SHP77 treated with DMSO at 0.1 percent for 48 hours (cell line): ENCODE measurements at regions not wholly inside any gene's neighbourhood (a gene's known extent, or its start where the extent isn't known, plus 50 kb on each side); places are given as distances from the start of the nearest gene placed in this dataset.
"Not testable (repeated sequence)": the region's sequence is repeated elsewhere in the genome, so short reads cannot be mapped to it uniquely, and the experiment has no call there.

Experiments
- DNase-seq: peaks from one replicate; lab custom pipeline; 2025; lab: John Stamatoyannopoulos, UW

DNA sequence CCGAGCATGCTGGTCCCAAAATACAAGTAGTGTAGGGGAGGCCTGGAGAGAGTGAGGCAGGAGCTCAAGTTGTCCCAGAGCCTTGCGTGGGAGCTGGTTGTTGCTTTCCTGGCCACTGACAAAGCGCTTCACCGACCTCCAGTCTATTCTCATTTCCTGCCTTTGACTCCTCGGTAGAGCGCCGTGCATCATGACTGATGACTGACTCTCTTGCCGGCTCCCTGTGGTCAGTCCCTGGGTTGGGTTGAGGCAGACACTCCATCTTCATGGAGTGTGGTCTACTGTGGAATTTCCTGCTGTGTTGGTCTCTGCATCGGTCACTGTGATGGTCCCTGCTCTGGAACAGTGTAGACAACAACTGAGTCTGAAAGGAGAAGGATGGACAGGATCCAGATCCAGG is 175.1 kb upstream of the S1PR3 start:
- DNase-seq = no peak

DNA sequence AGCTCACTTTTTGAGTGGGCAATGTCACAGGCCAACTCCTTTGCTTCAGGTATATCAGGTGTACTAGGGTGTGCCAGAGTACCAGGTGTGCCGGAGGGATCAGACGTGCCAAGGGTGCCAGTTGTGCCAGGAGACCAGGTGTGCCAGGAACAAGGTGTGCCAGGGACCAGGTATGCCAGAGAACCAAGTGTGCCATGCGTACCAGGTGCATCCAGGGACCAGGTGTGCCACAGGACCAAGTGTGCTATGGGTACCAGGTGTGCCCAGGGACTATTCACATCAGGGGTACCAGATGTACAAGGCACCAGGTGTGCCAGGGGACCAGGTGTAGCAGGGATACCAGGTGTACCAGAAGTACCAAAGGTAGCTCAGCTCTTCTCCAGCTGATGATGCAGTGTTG is 174.7 kb upstream of the S1PR3 start:
- no peak for DNase-seq

DNA sequence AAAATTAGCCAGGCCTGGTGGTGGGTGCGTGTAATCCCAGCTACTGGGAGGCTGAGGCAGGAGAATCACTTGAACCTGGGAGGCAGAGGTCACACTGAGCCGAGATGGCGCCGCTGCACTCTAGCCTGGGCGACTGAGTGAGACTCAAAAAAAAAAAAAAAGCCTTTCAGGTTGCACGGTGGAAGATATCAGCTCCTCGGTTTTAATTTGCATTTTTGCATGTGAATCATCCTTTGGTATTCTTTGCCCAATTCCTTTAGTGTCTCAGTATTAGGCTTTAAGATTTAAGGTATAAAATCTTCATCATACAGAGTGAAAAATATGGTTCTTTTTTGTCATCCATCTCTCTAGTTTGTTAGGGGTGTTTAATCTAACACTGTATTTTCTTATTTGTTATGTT is 173.6 kb upstream of the S1PR3 start:
- DNase-seq = no peak

DNA sequence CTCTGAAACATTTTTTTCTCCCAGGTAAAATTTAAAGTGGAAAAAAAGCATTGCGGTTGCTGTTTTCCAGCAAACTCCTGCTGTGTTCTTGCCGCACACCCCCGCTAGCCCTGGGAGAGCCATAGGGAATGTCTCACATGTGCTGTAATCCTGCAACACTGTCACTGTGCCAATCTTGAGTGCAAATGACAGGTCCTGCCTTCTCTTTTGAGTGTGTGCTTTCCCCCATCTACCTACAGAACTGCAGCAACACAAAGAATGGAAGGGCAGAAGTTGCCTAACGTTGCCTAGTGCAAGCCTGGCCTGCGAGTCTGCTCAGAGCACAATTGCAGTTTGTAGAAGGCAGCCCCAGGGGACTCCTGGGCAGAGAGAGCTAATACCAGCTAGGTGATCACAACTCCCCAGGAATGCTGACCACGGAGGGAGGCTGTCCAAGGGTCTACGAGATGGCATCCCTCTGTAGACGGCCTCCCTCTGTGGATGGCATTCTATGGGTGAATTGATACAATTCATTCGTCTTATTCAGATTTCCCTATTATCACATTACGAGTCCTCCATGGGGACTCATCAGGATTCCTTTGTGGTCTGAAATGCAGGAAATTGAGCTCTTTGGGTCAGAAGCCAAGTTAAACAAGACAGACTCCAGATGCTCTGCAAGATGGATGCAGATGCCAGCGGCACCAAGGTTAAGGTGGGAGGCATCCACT is 172.6 kb upstream of the S1PR3 start:
- DNase-seq = no peak

DNA sequence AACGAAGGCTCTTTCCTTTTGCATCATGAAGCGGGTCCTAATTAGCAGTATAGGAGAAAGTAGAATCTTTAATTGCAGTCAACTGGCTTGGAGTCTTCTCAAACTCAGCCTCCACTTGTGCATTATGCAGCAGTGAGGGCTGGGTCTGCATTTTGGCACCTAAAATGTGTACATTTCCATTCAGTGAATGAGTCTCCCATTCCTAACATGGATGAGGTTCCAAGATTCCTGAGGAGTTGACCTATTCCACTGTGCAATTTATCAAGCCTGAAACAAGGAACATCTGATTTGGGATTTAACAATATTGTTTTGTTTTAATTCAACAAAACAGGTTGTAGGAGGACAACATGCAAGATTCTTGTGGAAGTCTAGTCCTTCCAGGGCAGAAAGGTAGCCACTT is 171.8 kb upstream of the S1PR3 start:
- no peak for DNase-seq

DNA sequence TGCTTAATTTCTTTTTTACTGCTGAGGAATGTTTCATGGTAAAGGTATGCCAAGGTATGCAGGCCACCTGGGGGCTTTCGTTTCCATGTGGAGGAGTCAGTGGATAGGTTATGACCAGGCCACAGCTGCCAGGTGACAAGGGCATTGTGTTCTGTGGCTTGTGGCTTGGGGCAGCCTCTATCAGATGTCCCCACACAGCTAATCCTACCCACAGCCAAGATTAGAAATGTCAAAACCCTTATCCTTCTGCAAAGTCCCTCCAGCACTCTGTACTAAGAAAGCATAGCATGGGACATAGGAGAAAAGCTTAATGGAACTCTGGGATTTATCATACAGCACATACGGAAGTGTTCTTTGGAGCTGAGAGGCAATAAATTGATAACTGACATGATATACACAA is 171.2 kb upstream of the S1PR3 start:
- DNase-seq = no peak

DNA sequence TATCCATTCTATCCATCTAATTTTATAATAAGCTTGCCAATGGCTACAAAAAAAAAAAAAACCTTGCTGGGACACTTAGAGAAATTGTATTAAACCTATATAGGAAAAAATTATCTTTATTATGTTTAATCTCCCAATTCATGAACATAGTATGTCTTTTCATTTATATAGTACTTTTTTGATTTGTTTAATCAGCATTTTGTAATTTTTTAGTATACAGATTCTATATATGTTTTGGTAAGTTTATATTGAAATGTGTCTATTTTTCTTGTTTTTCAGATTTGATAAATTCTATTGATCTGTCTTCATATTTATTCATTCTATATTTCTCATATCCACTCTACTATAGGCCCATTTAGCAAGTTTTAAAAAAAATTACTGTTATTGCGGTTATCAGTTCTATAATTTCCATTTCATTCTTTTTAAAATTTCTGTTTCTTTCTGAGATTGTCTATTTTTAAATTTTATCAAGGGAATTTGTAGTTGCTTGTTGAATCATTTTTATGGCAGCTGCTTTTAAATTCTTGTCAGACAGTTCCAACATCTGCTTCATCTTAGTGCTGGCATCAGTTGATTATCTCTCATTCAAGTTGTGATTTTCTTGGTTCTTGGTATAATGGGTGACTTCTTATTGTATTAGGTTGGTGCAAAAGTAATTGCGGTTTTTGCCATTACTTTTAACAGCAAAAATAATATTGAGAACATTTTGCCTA is 170.1 kb upstream of the S1PR3 start:
- no peak for DNase-seq

DNA sequence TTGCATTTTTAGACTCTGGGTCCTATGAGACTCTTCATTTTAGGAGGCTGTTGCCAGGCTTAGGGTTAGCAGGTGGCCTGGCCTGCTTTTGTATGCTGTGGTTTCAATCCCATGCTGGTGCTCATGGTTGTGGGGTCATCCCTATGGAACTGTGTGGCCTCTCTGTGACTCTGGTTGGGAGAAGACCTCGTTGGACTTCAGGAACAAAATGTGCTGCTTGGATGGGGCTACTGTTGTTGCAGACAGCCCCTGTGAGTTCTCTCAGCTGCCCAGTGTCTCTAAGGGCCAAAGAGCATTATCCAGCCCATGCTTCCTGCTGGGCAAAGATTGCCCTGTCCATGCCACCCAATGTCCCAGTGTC is 169.5 kb upstream of the S1PR3 start:
- no peak for DNase-seq

DNA sequence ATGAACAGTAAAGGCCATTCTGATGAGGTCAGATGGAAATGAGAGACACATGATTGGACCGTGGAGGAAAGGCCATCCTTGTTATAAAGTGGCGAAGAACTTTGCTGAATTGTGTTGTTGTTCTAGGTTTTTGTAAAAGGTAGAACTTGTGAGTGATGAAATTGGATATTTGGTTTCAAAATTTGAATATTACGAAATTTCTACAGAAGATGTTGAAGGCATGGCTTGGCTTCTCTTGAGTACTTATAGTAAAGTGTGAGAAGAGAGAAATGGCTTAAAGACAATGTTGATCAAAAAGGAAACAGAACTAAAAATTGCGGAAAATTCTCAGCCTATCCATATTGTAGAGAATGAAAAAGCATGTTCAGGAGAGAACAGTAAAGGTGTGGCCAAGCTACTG is 166.6 kb upstream of the S1PR3 start:
- no peak for DNase-seq

DNA sequence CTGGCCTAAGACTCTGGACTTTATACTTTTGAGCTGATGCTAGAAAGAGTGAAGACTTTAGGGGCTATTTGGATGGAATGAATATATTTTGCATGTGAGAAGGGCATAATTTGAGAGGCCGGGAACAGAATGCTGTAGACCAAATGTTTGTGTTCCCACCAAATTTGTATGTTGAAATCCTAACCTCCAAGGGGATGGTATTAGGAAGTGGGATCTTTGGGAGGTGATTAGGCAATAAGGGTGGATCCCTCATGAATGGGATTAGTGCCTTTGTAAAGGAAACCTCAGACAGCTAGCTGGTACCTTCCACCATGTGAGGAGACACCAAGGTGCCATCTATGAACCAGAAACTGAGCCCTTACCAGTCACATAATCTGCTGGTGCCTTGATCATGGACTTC is 165.1 kb upstream of the S1PR3 start:
- no peak for DNase-seq

DNA sequence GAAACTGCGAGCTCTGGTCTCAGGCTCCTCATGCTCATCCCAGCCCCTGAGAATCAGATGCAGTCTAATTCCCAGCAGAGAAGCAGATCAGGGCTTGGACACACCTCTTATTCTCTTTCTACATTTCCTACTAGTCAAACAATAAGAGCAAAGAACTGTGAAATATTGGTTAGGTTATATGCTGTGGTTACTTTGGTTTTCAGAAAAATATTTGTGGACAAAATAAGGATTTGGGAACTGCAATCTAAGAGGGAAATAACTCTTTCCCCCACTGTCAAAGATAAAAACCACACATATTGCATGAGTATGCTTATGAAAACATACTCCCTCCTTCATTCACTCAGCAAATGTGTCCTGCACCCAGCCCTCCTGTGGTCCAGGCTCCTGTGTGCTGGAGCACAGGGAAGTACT is 164.5 kb upstream of the S1PR3 start:
- no peak for DNase-seq

DNA sequence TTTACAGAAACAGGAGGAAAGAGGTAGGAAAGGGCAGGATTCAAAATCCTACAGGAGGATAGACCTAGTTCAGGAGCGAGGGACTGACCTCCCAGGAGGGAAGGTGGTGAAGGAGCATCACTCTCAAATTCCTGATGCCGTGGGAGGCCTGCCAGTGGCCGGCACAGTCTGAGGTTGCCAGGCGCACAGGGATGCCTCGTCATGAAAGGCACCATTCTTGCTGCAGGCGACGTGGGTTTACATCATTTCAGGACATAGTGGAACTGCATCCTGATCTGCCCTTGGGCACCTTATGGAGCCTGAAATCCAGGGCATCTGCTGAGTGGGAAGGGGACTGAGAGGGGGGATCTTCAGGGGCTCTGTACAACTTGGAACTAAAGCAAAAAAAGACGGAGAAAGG is 163.2 kb upstream of the S1PR3 start:
- DNase-seq = no peak

DNA sequence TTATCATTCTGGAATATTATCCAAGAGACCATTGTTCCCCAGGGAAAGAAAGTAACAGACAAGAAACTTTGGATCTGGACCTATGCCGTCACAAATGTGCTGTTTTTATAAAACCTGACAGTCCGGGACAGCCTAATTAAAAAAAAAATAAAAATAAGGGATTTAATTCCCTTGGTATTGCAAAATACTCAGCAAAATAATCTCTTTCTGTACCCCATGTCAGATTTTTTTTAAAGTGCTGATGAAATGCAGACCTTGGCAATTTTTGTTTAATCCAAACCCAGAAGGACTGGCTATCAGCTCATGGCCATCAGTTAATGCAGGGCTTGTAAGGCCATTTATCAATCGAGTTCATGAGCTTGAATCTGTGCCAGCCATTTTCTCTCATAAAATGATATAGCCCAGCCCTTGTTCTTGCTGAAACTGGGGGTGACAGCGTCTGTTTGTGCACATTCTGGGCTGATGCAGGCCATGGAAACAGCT is 162.7 kb upstream of the S1PR3 start:
- DNase-seq = no peak

DNA sequence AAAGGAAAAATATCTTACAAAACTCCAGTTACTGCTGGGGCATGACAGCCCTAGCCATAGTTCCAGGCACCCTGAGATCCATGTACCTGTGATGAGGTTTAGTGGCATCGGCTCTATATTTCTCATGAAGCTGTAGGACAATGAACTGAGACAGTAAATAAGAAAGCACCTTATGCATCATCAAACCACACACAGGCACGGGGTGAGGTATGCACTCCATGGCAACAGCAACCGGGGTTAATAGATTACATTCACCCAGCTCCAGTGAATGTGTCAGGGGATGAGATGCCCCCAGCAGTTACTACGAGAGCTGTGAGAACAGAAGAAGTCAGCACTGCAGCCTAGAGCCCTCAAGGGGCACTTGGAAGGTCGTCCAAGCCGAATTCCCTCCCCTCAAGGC is 162.0 kb upstream of the S1PR3 start:
- no peak for DNase-seq

DNA sequence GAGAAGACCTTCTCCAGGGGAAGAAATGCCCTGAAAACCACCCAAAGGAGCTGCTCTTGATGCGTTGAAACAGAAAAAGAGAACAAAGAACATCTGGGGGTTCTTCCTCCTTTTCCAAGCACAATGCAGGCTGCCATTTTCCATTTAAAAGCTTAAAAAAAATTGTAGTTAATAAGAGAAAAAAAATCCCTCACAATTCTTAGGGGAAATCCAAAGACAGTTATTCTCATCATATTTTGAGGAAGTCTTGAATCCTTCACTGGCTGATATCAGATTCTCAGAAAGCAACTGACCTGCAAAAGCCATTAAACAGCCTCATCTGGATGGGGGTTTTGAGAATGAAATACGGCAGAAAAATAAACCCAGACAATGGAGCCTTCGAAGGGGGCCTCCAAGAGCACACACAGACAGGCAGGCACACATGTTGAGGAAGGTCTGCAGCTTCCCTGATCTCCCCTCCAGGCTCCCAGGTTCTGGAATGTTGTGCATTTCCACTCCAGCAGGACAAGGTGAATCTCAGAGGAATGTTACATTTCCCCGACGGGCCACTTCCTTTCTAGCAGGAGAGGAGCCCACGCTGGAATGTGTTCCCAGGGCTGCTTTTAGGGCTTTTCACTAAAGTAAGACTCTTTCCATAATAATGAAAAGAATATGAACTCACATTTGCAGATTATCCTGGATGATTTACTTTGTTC is 159.4 kb upstream of the S1PR3 start:
- no peak for DNase-seq

DNA sequence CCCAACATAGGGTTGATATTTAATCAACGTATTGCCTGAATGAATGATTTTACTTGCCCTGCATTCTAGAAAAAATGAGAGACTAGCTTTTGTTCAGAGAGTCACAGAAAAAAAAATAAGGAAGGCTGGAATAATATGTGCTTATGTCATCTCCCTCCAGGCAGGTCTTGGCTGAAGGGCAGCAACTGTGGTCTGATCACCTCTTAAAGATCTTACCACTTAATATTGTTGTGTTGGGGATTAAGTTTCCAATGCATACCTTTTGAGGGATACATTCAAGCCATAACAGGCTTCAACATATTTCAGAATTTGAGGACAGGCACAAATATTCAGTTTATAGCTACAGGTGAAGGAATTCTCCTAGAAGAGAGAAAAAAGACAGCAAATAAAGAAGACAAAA is 157.3 kb upstream of the S1PR3 start:
- DNase-seq = no peak

DNA sequence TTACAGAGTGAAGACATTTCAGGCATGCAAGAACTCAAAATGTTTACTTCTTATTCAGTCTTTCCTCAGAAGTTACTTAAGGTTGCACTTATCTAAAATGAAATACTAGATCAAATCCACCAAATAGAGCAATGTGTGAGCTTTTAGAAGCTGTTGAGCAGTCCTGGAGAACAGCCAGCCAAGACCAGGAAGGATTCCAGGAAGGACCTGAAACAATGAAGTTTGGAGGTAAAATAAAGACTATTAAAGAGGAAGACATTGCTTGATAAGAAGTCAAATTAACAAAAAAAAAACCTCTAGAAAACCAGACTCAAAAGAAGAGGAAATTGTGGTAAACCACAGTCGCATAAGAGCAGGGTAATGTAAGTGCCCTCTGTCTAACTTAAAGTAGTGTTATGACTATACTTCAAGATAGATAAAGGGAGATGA is 156.2 kb upstream of the S1PR3 start:
- DNase-seq = no peak

DNA sequence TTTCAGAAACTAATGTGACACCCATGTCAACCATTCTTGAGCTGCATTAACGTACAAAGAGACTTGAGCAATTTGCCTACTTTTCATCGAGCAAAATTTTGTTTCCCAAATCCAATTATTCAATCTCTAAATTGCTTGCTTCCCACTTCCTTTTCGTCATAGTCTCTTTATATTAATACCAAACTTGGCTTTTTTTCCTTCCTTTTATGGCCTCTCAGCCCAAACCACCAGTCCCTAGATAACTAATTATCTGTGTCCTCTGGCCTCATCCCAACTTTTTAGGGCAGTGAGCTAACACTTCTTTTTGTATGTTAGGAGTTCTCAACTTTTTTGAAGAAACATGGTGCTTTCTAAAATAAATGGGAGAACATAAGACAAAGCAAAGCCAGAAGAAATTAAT is 155.5 kb upstream of the S1PR3 start:
- DNase-seq = no peak

DNA sequence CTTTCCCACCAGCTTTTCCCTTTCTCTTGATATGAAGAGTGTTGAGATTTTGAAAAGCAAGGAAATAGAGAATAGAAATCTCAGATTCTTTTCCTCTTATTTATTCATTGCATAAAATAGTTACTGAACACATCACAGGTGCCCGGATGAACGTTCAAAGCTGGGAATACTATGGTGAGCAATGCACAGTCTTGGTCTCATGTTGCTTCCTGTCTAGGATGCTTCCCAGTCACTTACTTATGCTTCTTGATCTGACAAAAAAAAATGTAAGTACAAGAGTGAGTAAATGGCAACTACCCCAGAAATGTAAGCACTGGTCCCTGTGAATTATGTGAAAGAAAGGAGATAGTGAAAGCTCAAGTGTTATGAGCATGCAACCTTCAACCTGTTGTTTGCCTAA is 153.5 kb upstream of the S1PR3 start:
- DNase-seq = no peak

DNA sequence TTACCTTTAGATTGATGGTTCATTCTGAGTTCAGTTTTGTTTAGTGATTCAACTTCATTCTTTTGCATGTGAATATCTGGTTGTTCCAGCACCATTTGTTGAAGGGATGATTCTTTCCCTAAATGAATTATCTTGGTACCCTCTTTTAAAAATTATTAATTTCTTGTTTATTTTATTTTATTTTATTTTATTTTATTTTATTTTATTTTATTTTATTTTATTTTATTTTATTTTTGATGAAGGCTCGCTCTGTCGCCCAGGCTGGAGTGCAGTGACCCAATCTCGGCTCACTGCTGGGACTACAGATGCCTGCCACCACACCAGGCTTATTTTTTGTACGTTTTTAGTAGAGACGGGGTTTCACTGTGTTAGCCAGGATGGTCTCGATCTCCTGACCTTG is 141.4 kb upstream of the S1PR3 start:
- not testable (repeated sequence) for DNase-seq

DNA sequence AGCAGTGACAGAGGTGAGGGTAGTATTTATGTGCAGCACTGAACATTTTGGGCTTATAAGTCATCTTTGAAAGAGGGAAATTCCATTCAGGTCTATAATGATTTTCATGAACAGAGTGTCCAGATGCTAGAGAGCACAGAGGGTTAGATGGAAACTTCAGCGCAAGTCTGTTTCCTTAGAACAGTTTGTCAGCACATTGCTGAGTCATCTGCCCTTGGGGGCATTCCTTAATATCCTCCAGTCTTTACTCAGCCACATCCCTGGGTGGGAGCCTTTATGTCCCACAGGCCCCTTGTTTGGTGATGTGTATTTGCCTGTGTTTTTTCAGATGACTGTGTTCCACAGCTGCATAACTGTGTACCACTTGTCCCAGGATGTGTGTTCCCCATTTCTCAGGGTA is 138.5 kb upstream of the S1PR3 start:
- DNase-seq = no peak

DNA sequence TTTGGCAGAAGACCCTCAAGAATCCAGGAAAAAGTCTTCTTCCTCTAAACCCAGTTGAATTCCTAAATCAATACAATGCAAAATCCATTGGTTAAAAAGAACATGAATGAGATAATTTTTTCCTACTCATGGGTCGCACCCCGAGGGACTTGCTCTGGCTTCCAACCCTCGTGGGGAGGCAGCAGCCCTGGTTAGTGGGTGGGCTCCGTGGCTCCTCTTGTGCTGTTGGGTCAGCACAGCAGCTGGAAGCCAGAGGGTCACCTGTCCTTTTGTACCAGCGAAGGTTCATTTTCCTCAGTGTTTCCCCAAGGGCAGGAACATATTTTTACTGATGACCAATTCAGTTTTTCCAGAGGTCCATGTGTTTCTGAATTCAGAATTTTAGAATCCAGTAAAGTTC is 120.6 kb upstream of the S1PR3 start:
- no peak for DNase-seq

DNA sequence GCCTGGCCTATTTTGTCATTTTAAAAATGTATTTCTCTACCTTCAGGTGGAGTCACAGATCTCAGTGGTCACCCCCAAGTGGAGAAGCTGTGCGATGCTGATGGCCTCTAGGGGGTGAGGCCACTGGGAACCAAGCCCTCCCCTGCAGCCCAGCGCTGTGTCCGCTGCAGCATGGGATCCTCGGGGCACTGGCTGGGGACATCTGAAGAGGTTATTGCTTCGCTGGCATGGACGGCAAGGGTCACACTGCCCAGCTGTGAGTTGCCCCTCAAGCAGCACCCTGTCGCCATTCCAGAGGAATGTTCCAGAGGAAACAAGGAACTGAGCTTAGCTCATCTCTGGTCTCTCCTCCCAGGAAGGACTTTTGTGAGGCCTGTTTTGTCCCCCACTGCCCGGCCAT is 119.6 kb upstream of the S1PR3 start:
- DNase-seq = no peak
